GM12873 (cell line): ENCODE measurements at regions not wholly inside any gene's neighbourhood (a gene's known extent, or its start where the extent isn't known, plus 50 kb on each side); places are given as distances from the start of the nearest gene placed in this dataset.

Experiments used
- CTCF ChIP-seq: IDR thresholded peaks from 2 replicates; pipeline ENCODE4 v1.5.1; 2012; ENCODE audit warnings: low read depth, mild to moderate bottlenecking, moderate library complexity, low read length, control low read depth; ENCODE audit not compliant: insufficient read depth; ENCODE audit errors: missing control alignments

GRCh38 chr3:6640907-6641306 is 220.0 kb upstream of the GRM7 start:
- TF ChIP-seq CTCF = no peak

GRCh38 chr3:6644070-6644929 is 216.6 kb upstream of the GRM7 start:
- no peak for TF ChIP-seq CTCF

GRCh38 chr3:6654670-6655069 is 206.2 kb upstream of the GRM7 start:
- TF ChIP-seq CTCF = no peak

GRCh38 chr3:6655275-6655674 is 205.6 kb upstream of the GRM7 start:
- TF ChIP-seq CTCF = no peak

- no peak for TF ChIP-seq CTCF
Observed at GRCh38 chr3:6657591-6657990, 203.3 kb upstream of the GRM7 start.

- TF ChIP-seq CTCF = no peak
Observed at GRCh38 chr3:6667354-6667753, 193.6 kb upstream of the GRM7 start.

- no peak for TF ChIP-seq CTCF
Observed at GRCh38 chr3:6671363-6671762, 189.6 kb upstream of the GRM7 start.

- peak; percentile 31 for TF ChIP-seq CTCF
Observed at GRCh38 chr3:6679510-6679909, 181.4 kb upstream of the GRM7 start.
